Breast epithelium (tissue), 4 donors: ENCODE measurements at regions not wholly inside any gene's neighbourhood (a gene's known extent, or its start where the extent isn't known, plus 50 kb on each side); places are given as distances from the start of the nearest gene placed in this dataset.

Experiments used
- DNase-seq, 2 donors: peaks; one replicate each; pipeline ENCODE4 v3.0.0-alpha.2; 2019; ENCODE audit warnings: low spot score in 2 of 2
- H3K27ac ChIP-seq, 2 donors: fragments of 200-600 bp; sonication (generic) in 1 of 2; one replicate each; pipeline ENCODE4 v1.5.1; 2016 to 2019; ENCODE audit warnings: mild to moderate bottlenecking in 1 of 2
- H3K27me3 ChIP-seq, 2 donors: fragments of 200-600 bp; sonication (generic) in 1 of 2; one replicate each; pipeline versions ENCODE4 v1.5.1 to v1.6.0; 2017 to 2019; ENCODE audit warnings: control low read depth in 1 of 2, mild to moderate bottlenecking in 1 of 2
- H3K36me3 ChIP-seq: fragments of 200-600 bp; one replicate; pipeline ENCODE4 v1.5.1; 2019
- H3K4me1 ChIP-seq, 2 donors: fragments of 200-600 bp; sonication (generic); one replicate each; pipeline ENCODE4 v1.5.1; 2016 to 2019; ENCODE audit warnings: control low read depth in 1 of 2
- H3K4me3 ChIP-seq, 3 donors: fragments of 200-600 bp; sonication (generic); 1 replicate in 2 of 3; 2 replicates in 1 of 3; pipeline ENCODE4 v1.5.1; 2016 to 2019; ENCODE audit warnings: mild to moderate bottlenecking in 3 of 3, moderate library complexity in 2 of 3
- H3K9me3 ChIP-seq, 2 donors: fragments of 200-600 bp; sonication (generic) in 1 of 2; one replicate each; pipeline ENCODE4 v1.5.1; 2016 to 2019; ENCODE audit warnings: control low read depth in 1 of 2
- CTCF ChIP-seq, 3 donors: fragments of 450-650 bp; IDR thresholded peaks; one replicate each; pipeline ENCODE4 v1.5.1; 2016 to 2017; ENCODE audit warnings: antibody characterized with exemption in 3 of 3, mild to moderate bottlenecking in 3 of 3, moderate library complexity in 3 of 3
- POLR2A ChIP-seq: fragments of 450-650 bp; IDR thresholded peaks from one replicate; pipeline ENCODE4 v1.6.1; 2016; ENCODE audit warnings: antibody characterized with exemption, mild to moderate bottlenecking, moderate library complexity
- POLR2AphosphoS5 ChIP-seq, 3 donors: sonication (generic); formaldehyde crosslinking; IDR thresholded peaks; one replicate each; pipeline ENCODE4 v1.6.1; 2017; ENCODE audit warnings: antibody characterized with exemption in 3 of 3
- intact Hi-C: fragments of 100-400 bp; cut with DNase I; formaldehyde crosslinking; loops from one replicate; pipeline ENCODE4 v1.15.1; 2023; ENCODE audit warnings: low total_unique reads

GRCh38 chr22:23512721-23513120 lies 67.4 kb downstream of the IGLL1 start:
- no peak overlapping the region for H3K27ac ChIP-seq
- no peak overlapping the region for H3K4me3 ChIP-seq
- H3K27me3 ChIP-seq, result no peaks in the 10 kb centered on the region
- DNase-seq, result no peak
- no peaks in the 10 kb centered on the region for H3K9me3 ChIP-seq
- H3K4me1 ChIP-seq, result no peaks in the 10 kb centered on the region
- no peaks in the 10 kb centered on the region for H3K36me3 ChIP-seq
- TF ChIP-seq POLR2A (no peak), CTCF (IDR thresholded peaks at IDR 0.05) (no peak), POLR2AphosphoS5 (IDR thresholded peaks at IDR 0.05) (no peak)
- intact Hi-C loops, result loop anchor here (10.0 kb wide), 1 partner anchor 478 kb away; no protein-coding TSS in a partner anchor

GRCh38 chr22:23512348-23512705 lies 67.8 kb downstream of the IGLL1 start:
- Histone ChIP-seq H3K9me3 (no peaks in the 10 kb centered on the region), H3K4me3 (no peak overlapping the region), H3K36me3 (no peaks in the 10 kb centered on the region), H3K27me3 (no peaks in the 10 kb centered on the region), H3K27ac (peak overlapping the region in 1 of 2 donors; percentile 7), H3K4me1 (no peaks in the 10 kb centered on the region)
- no peak for DNase-seq
- intact Hi-C loops, result loop anchor here (10.0 kb wide), 1 partner anchor 478 kb away; no protein-coding TSS in a partner anchor
- TF ChIP-seq POLR2AphosphoS5 (IDR thresholded peaks at IDR 0.05) (no peak), CTCF (IDR thresholded peaks at IDR 0.05) (no peak), POLR2A (no peak)

GRCh38 chr22:23511627-23512347 lies 68.3 kb downstream of the IGLL1 start:
- no peak for DNase-seq

GRCh38 chr22:23509571-23510302 lies 70.4 kb downstream of the IGLL1 start:
- no peaks in the 10 kb centered on the region for H3K36me3 ChIP-seq
- H3K27ac ChIP-seq, result no peak overlapping the region
- no peak overlapping the region for H3K4me3 ChIP-seq
- no peaks in the 10 kb centered on the region for H3K4me1 ChIP-seq
- intact Hi-C loops, result loop anchor here (10.0 kb wide), 1 partner anchor 475 kb away; no protein-coding TSS in a partner anchor
- H3K9me3 ChIP-seq, result no peaks in the 10 kb centered on the region
- DNase-seq, result no peak
- TF ChIP-seq POLR2AphosphoS5 (IDR thresholded peaks at IDR 0.05) (no peak), POLR2A (no peak), CTCF (IDR thresholded peaks at IDR 0.05) (no peak)
- no peaks in the 10 kb centered on the region for H3K27me3 ChIP-seq

More at GRCh38 chr22:23511627-23512347, 68.3 kb downstream of the IGLL1 start:
- Histone ChIP-seq H3K27me3 (no peaks in the 10 kb centered on the region), H3K36me3 (no peaks in the 10 kb centered on the region), H3K9me3 (no peaks in the 10 kb centered on the region), H3K4me3 (no peak overlapping the region), H3K4me1 (no peaks in the 10 kb centered on the region), H3K27ac (peak overlapping the region in 1 of 2 donors; percentile 19)
- intact Hi-C loops, result loop anchor here (10.0 kb wide), 1 partner anchor 477 kb away; no protein-coding TSS in a partner anchor
- no peak for TF ChIP-seq POLR2A

- peak in 1 of 2 donors; percentile 60 for DNase-seq
- no peaks in the 10 kb centered on the region for H3K9me3 ChIP-seq
- intact Hi-C loops, result no loop called here
These were observed 75.6 kb downstream of the IGLL1 start for GRCh38 chr22:23504516-23504915.

More at GRCh38 chr22:23504516-23504915, 75.6 kb downstream of the IGLL1 start:
- TF ChIP-seq CTCF (IDR thresholded peaks at IDR 0.05), result no peak
- TF ChIP-seq POLR2A, result no peak
- no peak for TF ChIP-seq POLR2AphosphoS5 (IDR thresholded peaks at IDR 0.05)
- Histone ChIP-seq H3K36me3 (no peaks in the 10 kb centered on the region), H3K4me3 (no peak overlapping the region), H3K4me1 (peaks cover 0 to 4% of the 10 kb centered on the region in 2 donors), H3K27ac (peak overlapping the region; percentile 72 to 77), H3K27me3 (no peaks in the 10 kb centered on the region)
